Colonic mucosa (tissue), 4 donors: ENCODE measurements at regions not wholly inside any gene's neighbourhood (a gene's known extent, or its start where the extent isn't known, plus 50 kb on each side); places are given as distances from the start of the nearest gene placed in this dataset.

Experiments used
- DNase-seq: peaks from one replicate; pipeline ENCODE4 v3.0.0-alpha.2; 2020
- H3K27ac ChIP-seq: fragments of 200-600 bp; one replicate; pipeline ENCODE4 v1.8.0; 2021
- H3K27me3 ChIP-seq: fragments of 200-600 bp; one replicate; pipeline ENCODE4 v1.8.0; 2021
- H3K36me3 ChIP-seq: fragments of 200-600 bp; one replicate; pipeline ENCODE4 v1.8.0; 2021
- H3K4me1 ChIP-seq: fragments of 200-600 bp; one replicate; pipeline ENCODE4 v1.8.0; 2021; ENCODE audit warnings: mild to moderate bottlenecking
- H3K4me3 ChIP-seq: fragments of 200-600 bp; one replicate; pipeline ENCODE4 v1.8.0; 2021
- H3K9ac ChIP-seq, 2 donors: one replicate each; pipeline ENCODE4 v1.7.0; 2013; ENCODE audit warnings: control low read depth in 2 of 2, low read depth in 2 of 2, low read length in 2 of 2
- H3K9me3 ChIP-seq: fragments of 200-600 bp; one replicate; pipeline ENCODE4 v1.8.0; 2021
- CTCF ChIP-seq: fragments of 200-600 bp; IDR thresholded peaks from one replicate; pipeline ENCODE4 v1.8.0; 2022; ENCODE audit warnings: antibody characterized with exemption, mild to moderate bottlenecking
- intact Hi-C: fragments of 100-400 bp; cut with DNase I; formaldehyde crosslinking; loops from one replicate; pipeline ENCODE4 v1.14.1; 2022
- donor health status: healthy.
- donor health status: DM: no; HTN: no; CAD: no.
- donor health status: DM: no; HTN: no; CAD: no.

- DNase-seq: no peak
- Histone ChIP-seq H3K9me3 (no peaks in the 10 kb centered on the region), H3K27ac (no peak overlapping the region), H3K27me3 (no peaks in the 10 kb centered on the region), H3K36me3 (no peaks in the 10 kb centered on the region), H3K9ac (no peak overlapping the region), H3K4me3 (no peak overlapping the region), H3K4me1 (no peaks in the 10 kb centered on the region)
- TF ChIP-seq CTCF: no peak
- intact Hi-C loops: no loop called here
Observed at GRCh38 chr9:117636681-117637080, 67.5 kb upstream of the TLR4 start.

DNA sequence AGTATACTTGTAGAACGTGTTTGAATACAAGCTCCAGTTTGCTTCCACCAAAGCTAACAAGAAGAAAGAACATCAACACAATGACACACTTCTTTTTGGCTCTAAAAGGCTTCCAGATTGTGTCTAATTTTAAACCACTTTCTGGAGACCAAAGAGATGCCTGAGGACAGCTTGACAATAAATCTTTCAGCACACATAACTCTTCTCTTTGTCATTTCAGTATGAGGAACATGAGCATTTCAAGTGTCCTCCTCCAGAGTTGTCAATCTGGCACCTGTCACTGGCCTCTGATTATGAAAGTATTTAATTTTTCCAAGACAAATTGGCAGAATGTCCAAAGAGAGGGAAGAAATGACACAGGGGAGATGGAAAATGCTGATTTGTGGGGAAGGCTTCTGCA lies 79.0 kb upstream of the TLR4 start:
- Histone ChIP-seq H3K9me3 (no peaks in the 10 kb centered on the region), H3K9ac (no peak overlapping the region), H3K4me3 (no peak overlapping the region), H3K27me3 (no peaks in the 10 kb centered on the region), H3K36me3 (no peaks in the 10 kb centered on the region), H3K4me1 (no peaks in the 10 kb centered on the region), H3K27ac (no peak overlapping the region)
- no peak for TF ChIP-seq CTCF
- no peak for DNase-seq
- intact Hi-C loops: no loop called here

DNA sequence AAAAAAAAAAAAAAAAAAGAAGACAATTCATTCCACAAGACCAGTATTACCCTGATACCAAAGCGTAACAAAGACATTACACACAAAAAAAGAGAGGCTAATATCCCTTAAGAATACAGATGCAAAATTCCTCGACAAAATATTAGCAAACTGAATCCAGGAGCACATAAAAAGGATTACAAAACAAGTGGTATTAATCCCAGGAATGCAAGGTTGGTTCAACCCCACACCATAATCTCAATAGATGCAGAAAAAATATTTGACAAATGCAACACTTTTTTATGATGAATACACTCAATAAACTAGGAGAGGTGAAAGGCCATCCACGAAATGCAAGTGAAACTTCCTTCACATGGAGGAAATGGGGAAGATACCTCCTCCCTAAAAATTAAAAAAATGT lies 80.1 kb upstream of the TLR4 start:
- H3K27me3 ChIP-seq: no peaks in the 10 kb centered on the region
- intact Hi-C loops: no loop called here
- no peak overlapping the region for H3K27ac ChIP-seq
- no peak for DNase-seq
- no peak overlapping the region for H3K9ac ChIP-seq
- no peak for TF ChIP-seq CTCF
- H3K36me3 ChIP-seq: no peaks in the 10 kb centered on the region
- no peaks in the 10 kb centered on the region for H3K4me1 ChIP-seq
- no peak overlapping the region for H3K4me3 ChIP-seq
- no peaks in the 10 kb centered on the region for H3K9me3 ChIP-seq

DNA sequence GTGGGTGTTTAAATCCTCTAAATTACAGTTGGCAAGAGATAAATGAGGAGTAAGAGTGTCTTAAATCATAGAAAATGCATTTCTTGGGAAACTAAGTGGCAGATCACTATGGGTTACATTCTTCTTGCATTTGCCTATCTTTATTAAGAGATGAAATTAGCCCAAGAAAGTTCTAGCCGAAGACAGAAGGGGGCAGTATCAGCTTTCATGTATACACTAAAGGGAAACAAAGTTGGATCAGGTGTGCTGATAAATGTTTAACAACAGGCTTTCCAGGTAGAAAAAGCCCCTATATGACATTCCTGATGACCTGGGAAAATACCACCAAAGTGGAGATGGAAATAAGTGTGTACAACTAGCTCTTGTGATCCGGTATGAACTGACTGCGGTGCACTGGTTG lies 81.9 kb upstream of the TLR4 start:
- Histone ChIP-seq H3K4me3 (no peak overlapping the region), H3K27ac (no peak overlapping the region), H3K9me3 (no peaks in the 10 kb centered on the region), H3K4me1 (no peaks in the 10 kb centered on the region), H3K27me3 (no peaks in the 10 kb centered on the region), H3K36me3 (no peaks in the 10 kb centered on the region), H3K9ac (no peak overlapping the region)
- TF ChIP-seq CTCF: no peak
- intact Hi-C loops: no loop called here
- DNase-seq: no peak

DNA sequence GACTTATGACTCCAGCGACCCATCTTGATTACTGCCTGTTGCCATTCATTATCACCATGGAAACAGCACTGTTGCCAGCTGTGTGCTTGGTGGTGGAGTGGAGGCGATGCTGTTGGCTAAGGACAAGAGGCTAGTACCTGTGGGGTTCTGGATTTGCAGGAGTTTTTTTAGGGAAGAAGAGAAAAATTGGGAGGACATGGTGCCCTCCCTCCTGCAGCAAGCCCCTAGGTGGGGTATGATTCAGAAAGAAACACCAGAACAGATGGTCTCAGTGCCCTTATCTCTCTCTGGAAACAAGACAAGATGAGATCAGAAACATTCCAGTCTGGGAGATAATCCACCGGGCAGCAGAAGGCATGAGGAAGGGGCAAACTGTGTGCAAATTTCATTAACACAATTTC lies 87.8 kb upstream of the TLR4 start:
- H3K9ac ChIP-seq: no peak overlapping the region
- DNase-seq: no peak
- no peak for TF ChIP-seq CTCF
- no peaks in the 10 kb centered on the region for H3K27me3 ChIP-seq
- intact Hi-C loops: no loop called here
- H3K4me3 ChIP-seq: no peak overlapping the region
- H3K9me3 ChIP-seq: no peaks in the 10 kb centered on the region
- no peak overlapping the region for H3K27ac ChIP-seq
- H3K36me3 ChIP-seq: no peaks in the 10 kb centered on the region
- no peaks in the 10 kb centered on the region for H3K4me1 ChIP-seq

DNA sequence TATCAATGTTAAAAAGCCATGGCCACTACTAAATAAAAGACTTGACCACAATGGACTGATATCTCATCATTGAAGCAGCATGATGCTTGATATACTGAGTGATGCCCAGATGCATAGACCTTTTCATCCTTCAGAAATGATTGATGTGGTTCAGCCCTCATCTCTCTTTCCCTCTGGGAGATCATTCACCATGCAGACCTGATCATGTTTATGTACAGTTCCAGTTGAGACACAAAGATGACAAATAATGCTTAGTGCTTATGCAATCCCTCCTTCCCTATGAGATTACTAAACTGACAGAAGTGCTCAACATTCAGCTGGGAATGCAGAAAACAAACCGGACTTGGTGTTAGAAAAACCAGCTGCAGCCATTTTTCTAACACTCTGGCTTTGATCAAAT lies 91.9 kb upstream of the TLR4 start:
- H3K36me3 ChIP-seq: no peaks in the 10 kb centered on the region
- H3K9ac ChIP-seq: no peak overlapping the region
- H3K27me3 ChIP-seq: no peaks in the 10 kb centered on the region
- no peaks in the 10 kb centered on the region for H3K4me1 ChIP-seq
- intact Hi-C loops: no loop called here
- no peak for DNase-seq
- no peaks in the 10 kb centered on the region for H3K9me3 ChIP-seq
- H3K27ac ChIP-seq: no peak overlapping the region
- TF ChIP-seq CTCF: no peak
- H3K4me3 ChIP-seq: no peak overlapping the region
